BLaER1 (cell line): ENCODE measurements at regions not wholly inside any gene's neighbourhood (a gene's known extent, or its start where the extent isn't known, plus 50 kb on each side); places are given as distances from the start of the nearest gene placed in this dataset.

Experiments used
- H3K27ac ChIP-seq: shearing (Covaris generic); formaldehyde crosslinking; 2 replicates; pipeline ENCODE4 v1.8.1; 2022
- H3K27me3 ChIP-seq: shearing (Covaris generic); formaldehyde crosslinking; 2 replicates; pipeline ENCODE4 v1.8.1; 2022
- H3K36me3 ChIP-seq: shearing (Covaris generic); formaldehyde crosslinking; 2 replicates; pipeline ENCODE4 v1.8.1; 2022
- H3K4me1 ChIP-seq: shearing (Covaris generic); formaldehyde crosslinking; 2 replicates; pipeline ENCODE4 v1.8.1; 2022
- H3K4me2 ChIP-seq: shearing (Covaris generic); formaldehyde crosslinking; 2 replicates; pipeline ENCODE4 v1.8.1; 2022
- H3K4me3 ChIP-seq: shearing (Covaris generic); formaldehyde crosslinking; 2 replicates; pipeline ENCODE4 v1.8.1; 2022
- H3K9ac ChIP-seq: shearing (Covaris generic); formaldehyde crosslinking; 2 replicates; pipeline ENCODE4 v1.8.1; 2022
- H3K9me3 ChIP-seq: shearing (Covaris generic); formaldehyde crosslinking; 2 replicates; pipeline ENCODE4 v1.8.1; 2022
- H4K20me1 ChIP-seq: shearing (Covaris generic); formaldehyde crosslinking; 2 replicates; pipeline ENCODE4 v1.8.1; 2022
- Cebpa-rat ChIP-seq: shearing (Covaris generic); IDR thresholded peaks from 2 replicates; pipeline ENCODE4 v1.8.1; 2022

GRCh38 chr4:71186257-71186565, 152.6 kb upstream of the SLC4A4 start:
- Histone ChIP-seq H3K4me1 (peaks cover 9% of the 10 kb centered on the region; the same call in 1 of the 2 replicates), H3K27ac (no peak overlapping the region), H3K9ac (no peak overlapping the region), H4K20me1 (0 out of 2 replicates have a peak, but pooled peaks cover 6% of the 10 kb centered on the region), H3K36me3 (no peaks in the 10 kb centered on the region), H3K4me2 (peak overlapping the region; percentile 92), H3K27me3 (peaks cover 54% of the 10 kb centered on the region), H3K4me3 (peak overlapping the region; percentile 70), H3K9me3 (peaks cover 8% of the 10 kb centered on the region; the same call in 1 of the 2 replicates)
- TF ChIP-seq Cebpa-rat = no peak

GRCh38 chr4:71186566-71187403, 152.0 kb upstream of the SLC4A4 start:
- Histone ChIP-seq H3K36me3 (no peaks in the 10 kb centered on the region), H4K20me1 (0 out of 2 replicates have a peak, but pooled peaks cover 6% of the 10 kb centered on the region), H3K9ac (peak overlapping the region; percentile 45), H3K4me3 (peak overlapping the region; percentile 70), H3K9me3 (peaks cover 8% of the 10 kb centered on the region; the same call in 1 of the 2 replicates), H3K27me3 (peaks cover 54% of the 10 kb centered on the region), H3K4me2 (peak overlapping the region; percentile 92), H3K4me1 (peaks cover 9% of the 10 kb centered on the region; the same call in 1 of the 2 replicates), H3K27ac (no peak overlapping the region)
- TF ChIP-seq Cebpa-rat = no peak

- H3K9me3 ChIP-seq = peaks cover 8% of the 10 kb centered on the region; the same call in 1 of the 2 replicates
- no peak overlapping the region for H3K27ac ChIP-seq
- H3K36me3 ChIP-seq = no peaks in the 10 kb centered on the region
- 0 out of 2 replicates have a peak, but pooled peaks cover 6% of the 10 kb centered on the region for H4K20me1 ChIP-seq
- H3K4me2 ChIP-seq = peak overlapping the region; percentile 92
- H3K4me1 ChIP-seq = peaks cover 9% of the 10 kb centered on the region; the same call in 1 of the 2 replicates
- peak overlapping the region; percentile 45 for H3K9ac ChIP-seq
- no peak for TF ChIP-seq Cebpa-rat
- peaks cover 54% of the 10 kb centered on the region for H3K27me3 ChIP-seq
- H3K4me3 ChIP-seq = peak overlapping the region; percentile 70
Measured at GRCh38 chr4:71187404-71188155, 151.2 kb upstream of the SLC4A4 start.

GRCh38 chr4:71188156-71188640, 150.6 kb upstream of the SLC4A4 start:
- no peak overlapping the region for H3K27ac ChIP-seq

DNA sequence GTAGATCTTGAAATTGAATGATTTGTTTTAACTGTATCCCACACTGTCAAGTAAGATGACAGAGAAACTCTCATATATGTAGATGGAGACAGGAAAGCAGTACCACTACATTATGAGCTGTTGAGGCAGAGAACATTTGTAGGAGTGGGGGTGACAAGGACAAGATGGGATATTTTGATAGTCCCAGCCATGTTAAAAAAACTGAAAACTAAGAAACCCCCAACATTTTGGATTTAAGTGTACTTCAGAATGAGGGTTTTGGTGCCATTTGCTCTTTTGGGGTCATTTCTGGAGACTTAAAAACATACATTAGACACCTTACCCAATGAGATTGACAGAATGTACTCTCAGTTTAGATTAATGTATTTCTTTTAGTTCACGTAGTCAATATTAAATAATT, 149.9 kb upstream of the SLC4A4 start:
- H3K4me1 ChIP-seq = peaks cover 9% of the 10 kb centered on the region; the same call in 1 of the 2 replicates
- no peak overlapping the region for H3K4me3 ChIP-seq
- H3K27me3 ChIP-seq = peaks cover 54% of the 10 kb centered on the region
- H4K20me1 ChIP-seq = 0 out of 2 replicates have a peak, but pooled peaks cover 6% of the 10 kb centered on the region
- no peak overlapping the region for H3K27ac ChIP-seq
- no peak for TF ChIP-seq Cebpa-rat
- H3K4me2 ChIP-seq = no peak overlapping the region
- H3K9me3 ChIP-seq = peaks cover 8% of the 10 kb centered on the region; the same call in 1 of the 2 replicates
- no peaks in the 10 kb centered on the region for H3K36me3 ChIP-seq
- H3K9ac ChIP-seq = no peak overlapping the region

More at GRCh38 chr4:71188156-71188640, 150.6 kb upstream of the SLC4A4 start:
- peaks cover 9% of the 10 kb centered on the region; the same call in 1 of the 2 replicates for H3K4me1 ChIP-seq
- peaks cover 8% of the 10 kb centered on the region; the same call in 1 of the 2 replicates for H3K9me3 ChIP-seq
- H4K20me1 ChIP-seq = 0 out of 2 replicates have a peak, but pooled peaks cover 6% of the 10 kb centered on the region
- H3K4me2 ChIP-seq = no peak overlapping the region
- no peaks in the 10 kb centered on the region for H3K36me3 ChIP-seq
- peaks cover 54% of the 10 kb centered on the region for H3K27me3 ChIP-seq
- peak overlapping the region; percentile 70; the same call in 1 of the 2 replicates for H3K4me3 ChIP-seq
- TF ChIP-seq Cebpa-rat = no peak
- no peak overlapping the region for H3K9ac ChIP-seq

DNA sequence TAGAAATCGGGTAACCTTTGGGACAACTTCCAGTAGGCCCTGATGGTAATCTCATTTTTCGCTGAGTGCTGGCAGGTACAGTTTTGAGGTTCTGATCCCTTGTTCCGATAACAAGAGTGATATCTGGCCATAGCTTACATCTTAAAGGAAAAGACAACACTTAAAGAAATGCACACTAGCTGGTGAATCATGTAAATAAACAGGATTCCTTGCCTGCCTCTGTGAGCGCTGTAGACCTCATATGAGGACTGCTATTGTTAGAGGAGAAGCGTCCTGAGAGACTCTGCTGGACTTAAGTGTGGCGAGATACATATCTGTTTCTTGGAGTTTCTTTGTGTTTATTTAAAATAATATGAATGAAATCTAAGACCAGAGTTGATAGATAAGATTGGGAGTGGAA, 149.3 kb upstream of the SLC4A4 start:
- TF ChIP-seq Cebpa-rat = no peak
- Histone ChIP-seq H3K9ac (no peak overlapping the region), H3K4me1 (peaks cover 9% of the 10 kb centered on the region; the same call in 1 of the 2 replicates), H3K27ac (no peak overlapping the region), H3K4me3 (no peak overlapping the region), H4K20me1 (0 out of 2 replicates have a peak, but pooled peaks cover 6% of the 10 kb centered on the region), H3K9me3 (peaks cover 8% of the 10 kb centered on the region; the same call in 1 of the 2 replicates), H3K36me3 (no peaks in the 10 kb centered on the region), H3K4me2 (no peak overlapping the region), H3K27me3 (peaks cover 54% of the 10 kb centered on the region)

- no peaks in the 10 kb centered on the region for H3K36me3 ChIP-seq
- H3K9ac ChIP-seq = no peak overlapping the region
- H3K4me3 ChIP-seq = no peak overlapping the region
- no peak for TF ChIP-seq Cebpa-rat
- peaks cover 4% of the 10 kb centered on the region for H3K27me3 ChIP-seq
- no peak overlapping the region for H3K27ac ChIP-seq
- H3K4me1 ChIP-seq = no peaks in the 10 kb centered on the region
- no peaks in the 10 kb centered on the region for H4K20me1 ChIP-seq
- no peak overlapping the region for H3K4me2 ChIP-seq
- H3K9me3 ChIP-seq = no peaks in the 10 kb centered on the region
Measured at GRCh38 chr4:71194454-71194853, 144.4 kb upstream of the SLC4A4 start.

- H3K36me3 ChIP-seq = no peaks in the 10 kb centered on the region
- H3K4me3 ChIP-seq = no peak overlapping the region
- no peak overlapping the region for H3K9ac ChIP-seq
- no peak overlapping the region for H3K27ac ChIP-seq
- no peaks in the 10 kb centered on the region for H3K4me1 ChIP-seq
- H3K4me2 ChIP-seq = no peak overlapping the region
- H3K9me3 ChIP-seq = no peaks in the 10 kb centered on the region
- TF ChIP-seq Cebpa-rat = no peak
- H4K20me1 ChIP-seq = no peaks in the 10 kb centered on the region
- H3K27me3 ChIP-seq = no peaks in the 10 kb centered on the region
Measured at GRCh38 chr4:71195924-71196323, 142.9 kb upstream of the SLC4A4 start.

DNA sequence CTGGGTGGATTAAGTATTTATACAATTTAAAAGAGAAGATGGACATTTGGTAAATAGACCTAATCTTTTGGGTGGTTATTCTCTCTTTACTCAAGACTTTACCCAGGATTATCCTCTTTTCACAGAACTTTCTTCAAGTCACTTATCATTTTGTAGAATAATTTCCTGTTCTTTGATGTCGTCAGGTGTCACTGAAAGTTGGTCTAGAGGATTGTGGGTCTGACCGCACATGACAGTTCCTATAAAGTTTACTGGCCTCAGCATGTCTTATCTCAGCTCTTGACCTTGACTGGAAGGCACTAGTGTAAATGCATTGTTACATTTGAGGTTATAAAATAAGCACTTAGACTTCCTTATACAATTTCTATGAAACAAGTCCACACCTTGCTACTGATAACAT, 139.9 kb upstream of the SLC4A4 start:
- H3K4me2 ChIP-seq = no peak overlapping the region
- no peak overlapping the region for H3K4me3 ChIP-seq
- no peak overlapping the region for H3K27ac ChIP-seq
- H3K27me3 ChIP-seq = no peaks in the 10 kb centered on the region
- no peaks in the 10 kb centered on the region for H3K36me3 ChIP-seq
- no peaks in the 10 kb centered on the region for H3K4me1 ChIP-seq
- H4K20me1 ChIP-seq = no peaks in the 10 kb centered on the region
- no peak for TF ChIP-seq Cebpa-rat
- H3K9ac ChIP-seq = no peak overlapping the region
- no peaks in the 10 kb centered on the region for H3K9me3 ChIP-seq
